ENCODE measurements at regions not wholly inside any gene's neighbourhood (a gene's known extent, or its start where the extent isn't known, plus 50 kb on each side); places are given as distances from the start of the nearest gene placed in this dataset.
"Not testable (repeated sequence)": the region's sequence is repeated elsewhere in the genome, so short reads cannot be mapped to it uniquely, and the experiment has no call there.

- no peak for FAIRE-seq
These were observed 1048.1 kb downstream of the ROBO2 start for GRCh38 chr3:78088006-78088405.

- no peak for FAIRE-seq
These were observed 1050.5 kb downstream of the ROBO2 start for GRCh38 chr3:78090382-78090781.

GRCh38 chr3:78091478-78092119, 1051.7 kb downstream of the ROBO2 start:
- no peak for FAIRE-seq

GRCh38 chr3:78092574-78092973, 1052.7 kb downstream of the ROBO2 start:
- FAIRE-seq, result not testable (repeated sequence)

GRCh38 chr3:78096488-78097255, 1056.8 kb downstream of the ROBO2 start:
- no peak for FAIRE-seq

GRCh38 chr3:78098367-78098766, 1058.5 kb downstream of the ROBO2 start:
- FAIRE-seq, result no peak

- no peak for FAIRE-seq
These were observed 1061.5 kb downstream of the ROBO2 start for GRCh38 chr3:78101384-78101783.

- not testable (repeated sequence) for FAIRE-seq
These were observed 1068.5 kb downstream of the ROBO2 start for GRCh38 chr3:78108269-78108961.

GRCh38 chr3:78112291-78113010, 1072.6 kb downstream of the ROBO2 start:
- no peak for FAIRE-seq

GRCh38 chr3:78115983-78116382, 1076.1 kb downstream of the ROBO2 start:
- no peak for FAIRE-seq

GRCh38 chr3:78116874-78117273, 1077.0 kb downstream of the ROBO2 start:
- no peak for FAIRE-seq

- FAIRE-seq, result no peak
These were observed 1083.2 kb downstream of the ROBO2 start for GRCh38 chr3:78123058-78123457.

- no peak for FAIRE-seq
These were observed 1089.8 kb downstream of the ROBO2 start for GRCh38 chr3:78129707-78130106.

GRCh38 chr3:78130741-78131290, 1090.9 kb downstream of the ROBO2 start:
- no peak for FAIRE-seq

- FAIRE-seq, result no peak
These were observed 1094.6 kb downstream of the ROBO2 start for GRCh38 chr3:78134496-78134895.

GRCh38 chr3:78139166-78139565, 1099.3 kb downstream of the ROBO2 start:
- FAIRE-seq, result no peak

- no peak for FAIRE-seq
These were observed 1100.4 kb downstream of the ROBO2 start for GRCh38 chr3:78140274-78140673.

- no peak for FAIRE-seq
These were observed 1101.0 kb downstream of the ROBO2 start for GRCh38 chr3:78140866-78141265.

GRCh38 chr3:78141269-78141668, 1101.4 kb downstream of the ROBO2 start:
- FAIRE-seq, result no peak

GRCh38 chr3:78143000-78143399, 1103.1 kb downstream of the ROBO2 start:
- FAIRE-seq, result no peak

GRCh38 chr3:78148986-78149717, 1109.3 kb downstream of the ROBO2 start:
- no peak for FAIRE-seq

GRCh38 chr3:78153973-78154372, 1114.1 kb downstream of the ROBO2 start:
- no peak for FAIRE-seq

Measured in colon (tissue), 2 donors.